HG02610 (cell line): ENCODE measurements at regions not wholly inside any gene's neighbourhood (a gene's known extent, or its start where the extent isn't known, plus 50 kb on each side); places are given as distances from the start of the nearest gene placed in this dataset.

Experiments
- ATAC-seq: cut with Tn5 transposase; IDR thresholded peaks from one replicate; pipeline ENCODE4 v1.9.1; 2021; ENCODE audit warnings: mild to moderate bottlenecking, moderate library complexity; ENCODE audit not compliant: unreplicated experiment

- ATAC-seq: no peak
These were observed 742.0 kb downstream of the NR2F2 start for GRCh38 chr15:97072545-97072944.

DNA sequence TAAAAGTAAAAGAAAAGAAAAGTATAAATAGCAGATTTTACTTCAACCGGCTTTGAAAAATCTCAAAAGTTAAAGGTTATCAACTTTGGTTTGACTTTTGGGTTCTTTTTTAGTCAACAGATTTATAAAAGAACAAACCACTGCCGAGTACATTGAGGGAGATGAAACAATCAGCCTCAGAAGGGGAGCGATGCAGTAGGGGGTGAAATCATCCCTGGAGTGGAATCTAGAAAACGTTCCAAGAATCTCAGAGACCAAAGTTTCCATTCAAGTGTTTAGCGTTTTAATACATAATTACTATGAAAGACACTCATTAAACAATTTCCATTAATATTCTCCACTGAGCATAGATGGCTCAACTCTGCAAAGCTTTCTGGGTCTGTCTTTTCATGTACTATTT lies 745.5 kb downstream of the NR2F2 start:
- no peak for ATAC-seq

- no peak for ATAC-seq
These were observed 747.5 kb downstream of the NR2F2 start for GRCh38 chr15:97077975-97078374.

- ATAC-seq: no peak
These were observed 748.1 kb downstream of the NR2F2 start for GRCh38 chr15:97078591-97078990.

DNA sequence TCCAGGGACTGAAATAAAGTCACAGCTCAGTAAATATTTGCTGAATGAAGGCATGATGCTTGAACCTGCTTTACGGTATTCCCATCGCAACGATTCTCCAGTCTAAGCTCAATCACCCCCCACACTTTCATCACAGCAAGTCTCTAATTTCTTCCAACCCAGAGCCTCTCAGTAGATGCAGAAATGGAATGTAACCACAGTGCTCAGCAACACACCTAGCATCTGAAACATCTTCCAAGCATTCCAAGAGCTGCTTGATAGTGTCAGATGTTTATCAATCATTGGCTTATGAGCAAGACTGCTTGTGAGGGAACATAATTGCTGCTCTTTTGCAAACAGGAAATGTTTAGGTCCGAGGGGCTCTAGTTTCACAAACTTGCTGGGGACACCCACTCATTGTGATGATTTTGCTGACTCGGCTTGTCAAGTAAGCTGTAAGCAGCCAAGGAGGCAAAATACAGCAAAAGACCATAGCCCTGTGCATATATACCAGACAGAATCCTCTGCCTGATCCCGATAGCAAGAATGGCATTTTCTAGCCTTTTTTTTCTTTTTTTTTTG lies 751.2 kb downstream of the NR2F2 start:
- ATAC-seq: no peak

- ATAC-seq: no peak
These were observed 752.3 kb downstream of the NR2F2 start for GRCh38 chr15:97082830-97083229.

- no peak for ATAC-seq
These were observed 754.1 kb downstream of the NR2F2 start for GRCh38 chr15:97084650-97085049.

GRCh38 chr15:97085731-97086130 lies 755.2 kb downstream of the NR2F2 start:
- ATAC-seq: no peak

GRCh38 chr15:97087006-97087741 lies 756.7 kb downstream of the NR2F2 start:
- no peak for ATAC-seq

DNA sequence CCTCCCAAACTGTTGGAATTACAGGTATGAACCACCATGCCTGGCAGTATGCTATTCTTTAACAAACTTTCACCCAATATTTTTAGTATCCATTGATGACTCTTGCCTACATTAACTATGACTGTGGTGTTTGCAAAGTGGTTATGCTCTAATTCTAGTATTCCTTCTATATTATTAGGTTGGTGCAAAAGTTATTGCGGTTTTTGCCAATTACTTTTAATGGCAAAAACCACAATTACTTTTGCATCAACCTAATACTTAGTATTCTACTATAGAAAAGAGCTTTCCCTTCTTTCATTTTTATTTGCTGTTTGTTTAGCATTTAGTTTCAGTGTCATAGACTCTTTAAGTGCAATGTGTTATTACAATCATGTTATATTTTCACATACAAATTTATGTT lies 760.6 kb downstream of the NR2F2 start:
- ATAC-seq: no peak

GRCh38 chr15:97092656-97093055 lies 762.2 kb downstream of the NR2F2 start:
- no peak for ATAC-seq

DNA sequence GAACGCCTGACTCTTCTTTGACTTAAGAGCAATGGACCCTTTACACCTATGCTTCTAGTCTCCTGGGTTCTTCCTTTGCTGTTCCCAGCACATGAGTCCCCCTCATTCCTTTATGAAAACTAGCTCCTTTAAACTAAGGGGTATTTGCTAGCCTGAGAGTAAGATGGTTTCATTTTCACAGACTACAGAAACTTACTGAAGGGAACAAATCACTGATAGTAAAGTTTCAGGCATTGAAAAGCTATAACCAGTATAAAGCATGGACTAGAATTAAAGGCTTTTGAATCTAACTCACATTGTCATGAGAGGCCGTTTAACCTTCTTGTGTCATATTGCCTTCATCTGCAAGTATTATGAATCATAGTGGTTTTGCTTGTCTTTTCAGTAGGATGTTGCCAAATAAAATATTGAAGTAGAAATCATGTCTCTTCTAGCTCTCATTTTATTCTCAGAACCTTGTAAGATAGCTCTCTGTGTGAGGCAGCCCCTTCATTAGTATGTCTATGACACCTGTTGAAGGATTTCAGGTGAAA lies 765.9 kb downstream of the NR2F2 start:
- ATAC-seq: no peak

- ATAC-seq: no peak
These were observed 768.5 kb downstream of the NR2F2 start for GRCh38 chr15:97099040-97099439.

DNA sequence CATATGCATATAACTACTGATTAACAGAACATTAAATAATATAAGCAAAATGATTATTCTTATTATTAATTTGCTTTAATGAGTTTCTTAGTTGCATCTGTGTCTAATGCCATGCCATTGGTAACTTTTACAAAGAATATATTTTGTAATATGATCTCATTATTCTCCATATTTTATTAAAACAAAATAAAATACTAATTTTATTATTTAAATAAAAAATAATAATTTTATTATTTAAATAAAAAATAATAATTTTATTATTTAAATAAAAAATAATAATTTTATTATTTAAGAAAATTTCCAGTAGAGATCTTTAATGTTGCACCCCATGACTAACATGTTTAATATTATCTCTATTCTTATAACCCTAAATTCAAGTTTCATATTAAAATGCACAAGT lies 771.1 kb downstream of the NR2F2 start:
- no peak for ATAC-seq

DNA sequence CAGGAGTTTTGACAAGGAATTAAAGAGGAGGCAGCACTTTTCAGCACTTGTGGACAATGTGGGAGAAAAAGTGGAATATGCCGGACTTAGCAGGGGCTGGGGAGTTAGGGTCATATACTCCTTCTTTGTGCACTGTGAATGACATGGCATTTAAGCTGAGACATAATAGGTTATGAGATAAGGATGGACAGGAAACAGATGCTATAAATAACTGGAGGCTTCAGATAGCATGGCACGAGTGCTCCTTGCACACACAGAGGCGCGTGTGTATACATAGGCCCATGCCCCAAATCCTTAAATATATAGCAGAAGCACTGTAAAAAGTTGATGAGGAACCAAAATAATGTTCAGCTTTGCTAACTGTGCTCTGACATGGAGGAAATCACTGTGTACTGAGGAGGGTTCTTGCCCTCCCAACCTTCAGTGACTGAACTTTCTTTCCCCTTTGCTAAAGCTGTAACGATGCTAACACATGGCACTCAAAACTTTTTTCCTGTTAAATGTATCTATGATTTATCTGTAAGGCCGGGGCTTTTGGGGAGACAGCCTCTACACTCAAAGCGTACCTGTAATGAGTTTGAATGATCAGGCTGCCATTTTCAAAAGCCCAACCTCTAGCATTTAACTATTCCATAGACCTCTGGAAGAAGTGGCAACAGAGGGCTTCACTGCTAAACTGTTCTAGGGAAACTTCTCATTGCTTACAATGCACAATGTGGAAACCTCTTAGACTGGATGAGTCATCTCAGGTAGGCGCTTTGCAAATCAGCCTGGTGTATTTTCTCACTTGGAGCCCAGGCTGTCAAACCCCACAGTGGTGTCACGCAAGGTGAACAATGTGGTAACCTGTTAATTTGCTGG lies 784.6 kb downstream of the NR2F2 start:
- ATAC-seq: no peak

GRCh38 chr15:97115761-97116070 lies 785.2 kb downstream of the NR2F2 start:
- ATAC-seq: no peak

DNA sequence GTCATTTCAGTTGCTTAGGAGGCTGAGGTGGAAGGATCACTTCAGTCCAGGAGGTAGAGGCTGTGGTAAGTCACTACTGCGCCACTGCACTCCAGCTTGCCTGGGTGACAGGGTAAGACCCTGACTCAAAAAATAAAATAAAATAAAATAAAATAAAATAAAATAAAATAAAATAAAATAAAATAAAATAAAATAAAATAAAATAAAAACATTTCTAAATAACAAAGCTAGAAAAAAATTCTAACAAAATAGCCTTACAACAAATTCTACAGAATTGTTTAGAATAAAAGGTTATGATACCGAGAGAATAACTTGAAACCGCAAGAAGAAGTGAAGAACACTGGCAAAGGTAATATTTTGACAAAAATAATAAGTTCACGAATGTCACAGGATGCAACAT lies 794.3 kb downstream of the NR2F2 start:
- no peak for ATAC-seq

DNA sequence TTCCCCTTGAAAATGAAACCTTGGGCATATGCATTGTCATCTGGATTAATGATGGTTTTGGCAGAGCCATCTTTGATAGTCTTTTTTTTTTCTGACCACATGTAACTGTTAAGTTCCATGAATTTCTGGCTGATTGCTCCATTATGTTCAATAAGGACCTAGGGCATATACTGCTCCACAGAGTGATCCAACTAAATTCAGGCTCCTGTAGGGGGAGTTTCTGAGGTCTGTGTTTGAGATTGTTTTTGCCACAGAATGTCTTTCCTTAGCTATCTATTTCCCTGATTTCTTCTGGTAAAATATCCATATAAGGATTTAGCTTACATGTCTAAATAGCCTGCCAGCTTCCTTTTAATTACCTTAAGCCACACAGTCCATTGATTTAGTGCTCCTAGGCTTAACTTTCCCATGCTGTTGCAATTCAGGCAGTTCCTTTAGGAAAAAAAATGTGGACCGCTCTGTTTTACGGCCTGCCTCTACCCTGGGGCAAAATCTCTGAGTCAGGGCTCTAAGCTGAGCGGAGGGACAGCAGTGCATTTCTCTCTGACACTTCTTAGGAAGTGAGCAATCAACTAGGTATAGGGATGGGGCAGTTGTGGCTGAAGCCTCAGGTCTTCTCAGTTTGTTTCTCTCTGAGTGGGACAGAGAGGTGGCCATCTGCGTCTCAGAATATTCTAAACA lies 796.2 kb downstream of the NR2F2 start:
- no peak for ATAC-seq

DNA sequence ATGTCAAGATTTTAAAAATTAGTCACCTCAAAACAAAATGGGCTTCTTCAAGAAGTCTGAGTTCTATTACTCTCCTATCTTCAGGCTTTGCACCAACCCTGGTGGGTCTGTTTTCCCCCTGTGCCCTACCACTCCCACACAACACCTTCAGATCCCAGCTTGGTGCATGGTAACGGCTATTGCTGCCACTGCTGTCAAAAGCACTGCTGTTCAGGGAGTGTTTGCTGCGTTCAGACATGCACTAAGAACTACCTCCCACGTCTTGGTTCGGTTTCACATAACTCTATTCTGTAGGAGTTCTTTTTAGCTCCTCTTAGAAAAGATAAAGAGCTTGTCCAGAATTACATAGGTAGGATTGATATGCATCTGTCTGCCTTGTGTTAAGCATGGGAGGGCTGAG lies 799.2 kb downstream of the NR2F2 start:
- no peak for ATAC-seq

GRCh38 chr15:97140216-97140615 lies 809.7 kb downstream of the NR2F2 start:
- ATAC-seq: no peak

- no peak for ATAC-seq
These were observed 810.9 kb downstream of the NR2F2 start for GRCh38 chr15:97141360-97141759.
